PC-3 (cell line): ENCODE measurements at regions not wholly inside any gene's neighbourhood (a gene's known extent, or its start where the extent isn't known, plus 50 kb on each side); places are given as distances from the start of the nearest gene placed in this dataset.
"Not testable (repeated sequence)": the region's sequence is repeated elsewhere in the genome, so short reads cannot be mapped to it uniquely, and the experiment has no call there.

Source experiments
- ATAC-seq: fragments of 200-7000 bp; cut with Tn5 transposase; 2 replicates; pipeline ENCODE4 v1.9.1; 2020; ENCODE audit warnings: mild to moderate bottlenecking, moderate library complexity
- BruUV-seq: library from RNA; stranded (reverse); fragments of 400-500 nt; replicated peaks from 2 replicates; lab custom pipeline; 2021; lab: Mats Ljungman, UMichigan
- CTCF ChIA-PET: fragments of 300-600 bp; sonication (Branson Sonifier 250); formaldehyde crosslinking; loops from one replicate; lab custom pipeline; 2022; ENCODE audit warnings: antibody characterized with exemption; lab: Charles Lee
- POLR2A ChIA-PET: fragments of 300-600 bp; sonication (Branson Sonifier 250); formaldehyde crosslinking; loops from one replicate; lab custom pipeline; 2022; ENCODE audit warnings: antibody characterized with exemption; ENCODE audit not compliant: unreplicated experiment; lab: Charles Lee
- DNase-seq: peaks from one replicate; pipeline ENCODE4 v3.0.0-alpha.2; 2015
- H2AFZ ChIP-seq: fragments of 300-600 bp; sonication (generic); 2 replicates; pipeline ENCODE4 v1.6.0; 2016; ENCODE audit warnings: antibody characterized with exemption, low read length
- H3F3A ChIP-seq: fragments of 300-600 bp; sonication (generic); one replicate; pipeline ENCODE4 v1.6.0; 2017; ENCODE audit warnings: antibody characterized with exemption, low read length, control low read depth, mild to moderate bottlenecking; ENCODE audit not compliant: unreplicated experiment
- H3K27ac ChIP-seq: fragments of 300-600 bp; sonication (generic); 2 replicates; pipeline ENCODE4 v1.5.1; 2016; ENCODE audit warnings: mild to moderate bottlenecking, low read length
- H3K27me3 ChIP-seq: fragments of 300-600 bp; sonication (generic); 2 replicates; pipeline ENCODE4 v1.6.1; 2016; ENCODE audit warnings: low read length, mixed read lengths
- H3K36me3 ChIP-seq: fragments of 300-600 bp; sonication (generic); 2 replicates; pipeline ENCODE4 v1.6.1; 2016; ENCODE audit warnings: low read depth, mixed run types, low read length, mixed read lengths
- H3K4me1 ChIP-seq: fragments of 300-600 bp; sonication (generic); 2 replicates; pipeline ENCODE4 v1.5.1; 2016; ENCODE audit warnings: low read length; ENCODE audit not compliant: insufficient read depth
- H3K4me2 ChIP-seq: fragments of 300-600 bp; sonication (generic); 2 replicates; pipeline ENCODE4 v1.6.0; 2016; ENCODE audit warnings: low read length
- H3K4me3 ChIP-seq: fragments of 300-600 bp; sonication (generic); 2 replicates; pipeline ENCODE4 v1.5.1; 2016; ENCODE audit warnings: mild to moderate bottlenecking, low read length, mixed read lengths
- H3K79me2 ChIP-seq: fragments of 300-600 bp; sonication (generic); 2 replicates; pipeline ENCODE4 v1.6.1; 2017; ENCODE audit warnings: low read length, mixed read lengths
- H3K9ac ChIP-seq: fragments of 300-600 bp; sonication (generic); 2 replicates; pipeline ENCODE4 v1.6.0; 2016; ENCODE audit warnings: mild to moderate bottlenecking, low read length
- H3K9me2 ChIP-seq: fragments of 300-600 bp; sonication (generic); replicated peaks from 2 replicates; pipeline ENCODE4 v1.6.1; 2016; ENCODE audit warnings: mixed run types, low read length, mixed read lengths
- H3K9me3 ChIP-seq: fragments of 300-600 bp; sonication (generic); 2 replicates; pipeline ENCODE4 v1.6.1; 2016; ENCODE audit warnings: low read length, mixed read lengths
- H4K20me1 ChIP-seq: fragments of 300-600 bp; sonication (generic); 2 replicates; pipeline ENCODE4 v1.6.1; 2016; ENCODE audit warnings: low read length, mixed read lengths
- EZH2 ChIP-seq: fragments of 300-600 bp; sonication (generic); IDR thresholded peaks from one replicate; pipeline ENCODE4 v1.6.1; 2017; ENCODE audit warnings: antibody characterized with exemption, mild to moderate bottlenecking, low read length; ENCODE audit not compliant: unreplicated experiment
- EZH2phosphoT487 ChIP-seq: fragments of 300-600 bp; sonication (generic); IDR thresholded peaks from 2 replicates; pipeline ENCODE4 v1.6.1; 2018; ENCODE audit warnings: mild to moderate bottlenecking, antibody characterized with exemption, low read length, borderline replicate concordance
- intact Hi-C: fragments of 100-400 bp; cut with micrococcal nuclease; formaldehyde crosslinking; loops from 2 replicates; pipeline ENCODE4 v1.9.0; 2023
- TF ChIP-seq, protein P1 (sequence below): fragments of 300-600 bp; sonication (generic); conservative IDR thresholded peaks from 2 replicates; pipeline ENCODE4 v1.5.1; 2017; ENCODE audit warnings: antibody characterized with exemption, low read depth, mild to moderate bottlenecking, low read length

- Histone ChIP-seq H4K20me1 (no peaks in the 10 kb centered on the region), H3K9ac (no peak overlapping the region), H3K4me2 (no peak overlapping the region), H3K9me2 (no peaks in the 10 kb centered on the region), H3K27me3 (peaks cover 7% of the 10 kb centered on the region; the same call in 1 of the 2 replicates), H3K36me3 (no peaks in the 10 kb centered on the region), H3K4me1 (no peaks in the 10 kb centered on the region), H3K27ac (no peak overlapping the region), H3K4me3 (no peak overlapping the region), H2AFZ (no peak overlapping the region), H3F3A (no peaks in the 10 kb centered on the region), H3K9me3 (no peaks in the 10 kb centered on the region), H3K79me2 (no peaks in the 10 kb centered on the region)
- no peak for TF ChIP-seq EZH2phosphoT487
- ChIA-PET POLR2A (no interaction called here), CTCF (interaction anchor here (0.5 kb wide), 1 partner anchor 66 kb away, joined by 3 read pairs; no protein-coding TSS in a partner anchor)
- intact Hi-C loops: no loop called here
- BruUV-seq: no TSS peak
- no peak for DNase-seq
- ATAC-seq: no peak
Observed at GRCh38 chr2:41334159-41334558, 713.7 kb upstream of the PKDCC start.

- H3K9ac ChIP-seq, H3K4me2 ChIP-seq, H3K36me3 ChIP-seq, H4K20me1 ChIP-seq, H3K27me3 ChIP-seq, H2AFZ ChIP-seq, BruUV-seq, intact Hi-C loops, H3F3A ChIP-seq, H3K79me2 ChIP-seq, H3K27ac ChIP-seq, H3K9me3 ChIP-seq, H3K4me1 ChIP-seq, CTCF ChIA-PET, DNase-seq, H3K9me2 ChIP-seq, H3K4me3 ChIP-seq, ATAC-seq, POLR2A ChIA-PET: not testable (repeated sequence)
Observed at GRCh38 chr2:41335573-41335972, 712.2 kb upstream of the PKDCC start.

GRCh38 chr2:41337956-41338355, 709.9 kb upstream of the PKDCC start:
- Histone ChIP-seq H3K9me3 (no peaks in the 10 kb centered on the region), H3K9ac (no peak overlapping the region)
- CTCF ChIA-PET: no interaction called here

More at GRCh38 chr2:41337956-41338355, 709.9 kb upstream of the PKDCC start:
- H4K20me1 ChIP-seq: no peaks in the 10 kb centered on the region
- intact Hi-C loops: no loop called here
- no peak overlapping the region for H2AFZ ChIP-seq
- no peaks in the 10 kb centered on the region for H3F3A ChIP-seq
- no peaks in the 10 kb centered on the region for H3K4me1 ChIP-seq
- H3K27me3 ChIP-seq: no peaks in the 10 kb centered on the region
- H3K4me3 ChIP-seq: no peak overlapping the region
- POLR2A ChIA-PET: no interaction called here
- TF ChIP-seq EZH2phosphoT487: no peak
- TF ChIP-seq, protein P1, sequence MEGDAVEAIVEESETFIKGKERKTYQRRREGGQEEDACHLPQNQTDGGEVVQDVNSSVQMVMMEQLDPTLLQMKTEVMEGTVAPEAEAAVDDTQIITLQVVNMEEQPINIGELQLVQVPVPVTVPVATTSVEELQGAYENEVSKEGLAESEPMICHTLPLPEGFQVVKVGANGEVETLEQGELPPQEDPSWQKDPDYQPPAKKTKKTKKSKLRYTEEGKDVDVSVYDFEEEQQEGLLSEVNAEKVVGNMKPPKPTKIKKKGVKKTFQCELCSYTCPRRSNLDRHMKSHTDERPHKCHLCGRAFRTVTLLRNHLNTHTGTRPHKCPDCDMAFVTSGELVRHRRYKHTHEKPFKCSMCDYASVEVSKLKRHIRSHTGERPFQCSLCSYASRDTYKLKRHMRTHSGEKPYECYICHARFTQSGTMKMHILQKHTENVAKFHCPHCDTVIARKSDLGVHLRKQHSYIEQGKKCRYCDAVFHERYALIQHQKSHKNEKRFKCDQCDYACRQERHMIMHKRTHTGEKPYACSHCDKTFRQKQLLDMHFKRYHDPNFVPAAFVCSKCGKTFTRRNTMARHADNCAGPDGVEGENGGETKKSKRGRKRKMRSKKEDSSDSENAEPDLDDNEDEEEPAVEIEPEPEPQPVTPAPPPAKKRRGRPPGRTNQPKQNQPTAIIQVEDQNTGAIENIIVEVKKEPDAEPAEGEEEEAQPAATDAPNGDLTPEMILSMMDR: no peak
- TF ChIP-seq EZH2: no peak
- H3K4me2 ChIP-seq: no peak overlapping the region
- BruUV-seq: no TSS peak
- no peaks in the 10 kb centered on the region for H3K79me2 ChIP-seq
- ATAC-seq (no peak), DNase-seq (no peak)
- H3K36me3 ChIP-seq: no peaks in the 10 kb centered on the region
- H3K27ac ChIP-seq: no peak overlapping the region
- no peaks in the 10 kb centered on the region for H3K9me2 ChIP-seq
